ENCODE measurements at regions not wholly inside any gene's neighbourhood (a gene's known extent, or its start where the extent isn't known, plus 50 kb on each side); places are given as distances from the start of the nearest gene placed in this dataset.
"Not testable (repeated sequence)": the region's sequence is repeated elsewhere in the genome, so short reads cannot be mapped to it uniquely, and the experiment has no call there.

- TF ChIP-seq, protein P1, sequence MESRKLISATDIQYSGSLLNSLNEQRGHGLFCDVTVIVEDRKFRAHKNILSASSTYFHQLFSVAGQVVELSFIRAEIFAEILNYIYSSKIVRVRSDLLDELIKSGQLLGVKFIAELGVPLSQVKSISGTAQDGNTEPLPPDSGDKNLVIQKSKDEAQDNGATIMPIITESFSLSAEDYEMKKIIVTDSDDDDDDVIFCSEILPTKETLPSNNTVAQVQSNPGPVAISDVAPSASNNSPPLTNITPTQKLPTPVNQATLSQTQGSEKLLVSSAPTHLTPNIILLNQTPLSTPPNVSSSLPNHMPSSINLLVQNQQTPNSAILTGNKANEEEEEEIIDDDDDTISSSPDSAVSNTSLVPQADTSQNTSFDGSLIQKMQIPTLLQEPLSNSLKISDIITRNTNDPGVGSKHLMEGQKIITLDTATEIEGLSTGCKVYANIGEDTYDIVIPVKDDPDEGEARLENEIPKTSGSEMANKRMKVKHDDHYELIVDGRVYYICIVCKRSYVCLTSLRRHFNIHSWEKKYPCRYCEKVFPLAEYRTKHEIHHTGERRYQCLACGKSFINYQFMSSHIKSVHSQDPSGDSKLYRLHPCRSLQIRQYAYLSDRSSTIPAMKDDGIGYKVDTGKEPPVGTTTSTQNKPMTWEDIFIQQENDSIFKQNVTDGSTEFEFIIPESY (IDR thresholded peaks at IDR 0.05), result no peak
- TF ChIP-seq NR2F2 (IDR thresholded peaks at IDR 0.05), result no peak
- no peak for TF ChIP-seq JUND (IDR thresholded peaks at IDR 0.05)
- no peak for TF ChIP-seq EGR1 (IDR thresholded peaks at IDR 0.05; ENCODE audit: low read depth in 2 of 2)
Observed at GRCh38 chr3:144894576-144894975, 923.0 kb downstream of the DIPK2A start (continued).

- H3K4me1 ChIP-seq (ENCODE audit: control insufficient read depth in 4 of 4, insufficient read depth in 4 of 4, low read length in 3 of 4), result no peaks in the 10 kb centered on the region
- TF ChIP-seq RAD21 (IDR thresholded peaks at IDR 0.05) (no peak), HNF4A (conservative IDR thresholded peaks at IDR 0.05) (no peak), ATF3 (IDR thresholded peaks at IDR 0.05) (no peak)
- H3K9me3 ChIP-seq (ENCODE audit: control insufficient read depth in 4 of 4, low read length in 3 of 4), result peaks cover 0 to 3% (median 0%) of the 10 kb centered on the region in 4 donors
- no peak overlapping the region for H3K9ac ChIP-seq (ENCODE audit: low read depth in 1 of 2, low read length in 2 of 2)
- no peak overlapping the region for H3K4me3 ChIP-seq (ENCODE audit: low read depth in 1 of 3, low read length in 3 of 3)
- no peaks in the 10 kb centered on the region for H3K27me3 ChIP-seq (ENCODE audit: control insufficient read depth in 4 of 4, insufficient read depth in 4 of 4, low read length in 3 of 4)
- no peak overlapping the region for H3K27ac ChIP-seq (ENCODE audit: low read depth in 1 of 2, low read length in 2 of 2)
- DNase-seq (ENCODE audit: low spot score), result no peak
- H3K36me3 ChIP-seq (ENCODE audit: control insufficient read depth in 4 of 4, insufficient read depth in 3 of 4, low read depth in 1 of 4, low read length in 3 of 4), result no peaks in the 10 kb centered on the region
Observed at GRCh38 chr3:144900366-144900765, 928.7 kb downstream of the DIPK2A start.

DNA sequence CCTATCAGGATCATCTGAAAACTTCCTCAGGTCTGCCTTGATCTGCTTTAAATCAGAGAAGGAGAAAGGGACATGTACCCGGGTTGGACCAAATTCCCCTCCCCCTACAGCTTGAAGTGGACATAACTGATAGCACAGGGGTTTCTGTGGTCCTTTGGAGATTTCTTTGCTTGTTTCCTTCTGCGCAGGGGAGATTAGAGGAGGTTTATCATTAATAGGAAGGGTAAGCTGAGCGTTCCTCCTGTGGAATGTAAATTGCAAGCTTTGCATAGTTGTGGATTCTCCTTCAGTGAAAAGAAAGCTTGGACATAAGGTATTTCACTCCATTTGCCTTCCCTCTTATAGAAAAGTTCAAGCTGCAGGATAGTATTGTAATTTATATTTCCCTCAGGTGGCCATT lies 936.0 kb downstream of the DIPK2A start:
- H3K9me3 ChIP-seq (ENCODE audit: control insufficient read depth in 4 of 4, low read length in 3 of 4); H3K36me3 ChIP-seq (ENCODE audit: control insufficient read depth in 4 of 4, insufficient read depth in 3 of 4, low read depth in 1 of 4, low read length in 3 of 4); H3K9ac ChIP-seq (ENCODE audit: low read depth in 1 of 2, low read length in 2 of 2); DNase-seq (ENCODE audit: low spot score); H3K27ac ChIP-seq (ENCODE audit: low read depth in 1 of 2, low read length in 2 of 2); H3K4me1 ChIP-seq (ENCODE audit: control insufficient read depth in 4 of 4, insufficient read depth in 4 of 4, low read length in 3 of 4); H3K27me3 ChIP-seq (ENCODE audit: control insufficient read depth in 4 of 4, insufficient read depth in 4 of 4, low read length in 3 of 4); H3K4me3 ChIP-seq (ENCODE audit: low read depth in 1 of 3, low read length in 3 of 3): not testable (repeated sequence)
- WGBS, result 25% methylated on average over 3 of the region's 3 CpGs

- Histone ChIP-seq H3K27me3 (ENCODE audit: control insufficient read depth in 4 of 4, insufficient read depth in 4 of 4, low read length in 3 of 4) (no peaks in the 10 kb centered on the region), H3K4me1 (ENCODE audit: control insufficient read depth in 4 of 4, insufficient read depth in 4 of 4, low read length in 3 of 4) (no peaks in the 10 kb centered on the region), H3K36me3 (ENCODE audit: control insufficient read depth in 4 of 4, insufficient read depth in 3 of 4, low read depth in 1 of 4, low read length in 3 of 4) (no peaks in the 10 kb centered on the region), H3K9ac (ENCODE audit: low read depth in 1 of 2, low read length in 2 of 2) (no peak overlapping the region), H3K27ac (ENCODE audit: low read depth in 1 of 2, low read length in 2 of 2) (no peak overlapping the region), H3K9me3 (ENCODE audit: control insufficient read depth in 4 of 4, low read length in 3 of 4) (peaks cover 0 to 5% (median 0%) of the 10 kb centered on the region in 4 donors), H3K4me3 (ENCODE audit: low read depth in 1 of 3, low read length in 3 of 3) (no peak overlapping the region)
- TF ChIP-seq GABPA (IDR thresholded peaks at IDR 0.05 in 1 of 2, conservative IDR thresholded peaks at IDR 0.05 in 1 of 2) (no peak), RAD21 (IDR thresholded peaks at IDR 0.05) (no peak), YY1 (IDR thresholded peaks at IDR 0.05) (no peak), MAX (IDR thresholded peaks at IDR 0.05) (no peak), NR2F2 (IDR thresholded peaks at IDR 0.05) (no peak), EGR1 (IDR thresholded peaks at IDR 0.05; ENCODE audit: low read depth in 2 of 2) (no peak), JUND (IDR thresholded peaks at IDR 0.05) (no peak), HNF4G (IDR thresholded peaks at IDR 0.05) (no peak), ATF3 (IDR thresholded peaks at IDR 0.05) (no peak), HNF4A (conservative IDR thresholded peaks at IDR 0.05) (no peak), FOXA1 (IDR thresholded peaks at IDR 0.05) (no peak), FOXA2 (IDR thresholded peaks at IDR 0.05) (no peak), RXRA (IDR thresholded peaks at IDR 0.05) (no peak)
- TF ChIP-seq, protein P2, sequence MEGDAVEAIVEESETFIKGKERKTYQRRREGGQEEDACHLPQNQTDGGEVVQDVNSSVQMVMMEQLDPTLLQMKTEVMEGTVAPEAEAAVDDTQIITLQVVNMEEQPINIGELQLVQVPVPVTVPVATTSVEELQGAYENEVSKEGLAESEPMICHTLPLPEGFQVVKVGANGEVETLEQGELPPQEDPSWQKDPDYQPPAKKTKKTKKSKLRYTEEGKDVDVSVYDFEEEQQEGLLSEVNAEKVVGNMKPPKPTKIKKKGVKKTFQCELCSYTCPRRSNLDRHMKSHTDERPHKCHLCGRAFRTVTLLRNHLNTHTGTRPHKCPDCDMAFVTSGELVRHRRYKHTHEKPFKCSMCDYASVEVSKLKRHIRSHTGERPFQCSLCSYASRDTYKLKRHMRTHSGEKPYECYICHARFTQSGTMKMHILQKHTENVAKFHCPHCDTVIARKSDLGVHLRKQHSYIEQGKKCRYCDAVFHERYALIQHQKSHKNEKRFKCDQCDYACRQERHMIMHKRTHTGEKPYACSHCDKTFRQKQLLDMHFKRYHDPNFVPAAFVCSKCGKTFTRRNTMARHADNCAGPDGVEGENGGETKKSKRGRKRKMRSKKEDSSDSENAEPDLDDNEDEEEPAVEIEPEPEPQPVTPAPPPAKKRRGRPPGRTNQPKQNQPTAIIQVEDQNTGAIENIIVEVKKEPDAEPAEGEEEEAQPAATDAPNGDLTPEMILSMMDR (IDR thresholded peaks at IDR 0.05; ENCODE audit: low read depth, low read length, missing input control), result no peak
- TF ChIP-seq, protein P3, sequence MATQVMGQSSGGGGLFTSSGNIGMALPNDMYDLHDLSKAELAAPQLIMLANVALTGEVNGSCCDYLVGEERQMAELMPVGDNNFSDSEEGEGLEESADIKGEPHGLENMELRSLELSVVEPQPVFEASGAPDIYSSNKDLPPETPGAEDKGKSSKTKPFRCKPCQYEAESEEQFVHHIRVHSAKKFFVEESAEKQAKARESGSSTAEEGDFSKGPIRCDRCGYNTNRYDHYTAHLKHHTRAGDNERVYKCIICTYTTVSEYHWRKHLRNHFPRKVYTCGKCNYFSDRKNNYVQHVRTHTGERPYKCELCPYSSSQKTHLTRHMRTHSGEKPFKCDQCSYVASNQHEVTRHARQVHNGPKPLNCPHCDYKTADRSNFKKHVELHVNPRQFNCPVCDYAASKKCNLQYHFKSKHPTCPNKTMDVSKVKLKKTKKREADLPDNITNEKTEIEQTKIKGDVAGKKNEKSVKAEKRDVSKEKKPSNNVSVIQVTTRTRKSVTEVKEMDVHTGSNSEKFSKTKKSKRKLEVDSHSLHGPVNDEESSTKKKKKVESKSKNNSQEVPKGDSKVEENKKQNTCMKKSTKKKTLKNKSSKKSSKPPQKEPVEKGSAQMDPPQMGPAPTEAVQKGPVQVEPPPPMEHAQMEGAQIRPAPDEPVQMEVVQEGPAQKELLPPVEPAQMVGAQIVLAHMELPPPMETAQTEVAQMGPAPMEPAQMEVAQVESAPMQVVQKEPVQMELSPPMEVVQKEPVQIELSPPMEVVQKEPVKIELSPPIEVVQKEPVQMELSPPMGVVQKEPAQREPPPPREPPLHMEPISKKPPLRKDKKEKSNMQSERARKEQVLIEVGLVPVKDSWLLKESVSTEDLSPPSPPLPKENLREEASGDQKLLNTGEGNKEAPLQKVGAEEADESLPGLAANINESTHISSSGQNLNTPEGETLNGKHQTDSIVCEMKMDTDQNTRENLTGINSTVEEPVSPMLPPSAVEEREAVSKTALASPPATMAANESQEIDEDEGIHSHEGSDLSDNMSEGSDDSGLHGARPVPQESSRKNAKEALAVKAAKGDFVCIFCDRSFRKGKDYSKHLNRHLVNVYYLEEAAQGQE (IDR thresholded peaks at IDR 0.05), result no peak
- TF ChIP-seq, protein P1 (IDR thresholded peaks at IDR 0.05), result no peak
- no peak for DNase-seq (ENCODE audit: low spot score)
- 90% methylated on average over 7 of the region's 7 CpGs for WGBS
Observed at GRCh38 chr3:144912968-144913367, 941.3 kb downstream of the DIPK2A start.
